ENCODE measurements at regions not wholly inside any gene's neighbourhood (a gene's known extent, or its start where the extent isn't known, plus 50 kb on each side); places are given as distances from the start of the nearest gene placed in this dataset.
"Not testable (repeated sequence)": the region's sequence is repeated elsewhere in the genome, so short reads cannot be mapped to it uniquely, and the experiment has no call there.

DNA sequence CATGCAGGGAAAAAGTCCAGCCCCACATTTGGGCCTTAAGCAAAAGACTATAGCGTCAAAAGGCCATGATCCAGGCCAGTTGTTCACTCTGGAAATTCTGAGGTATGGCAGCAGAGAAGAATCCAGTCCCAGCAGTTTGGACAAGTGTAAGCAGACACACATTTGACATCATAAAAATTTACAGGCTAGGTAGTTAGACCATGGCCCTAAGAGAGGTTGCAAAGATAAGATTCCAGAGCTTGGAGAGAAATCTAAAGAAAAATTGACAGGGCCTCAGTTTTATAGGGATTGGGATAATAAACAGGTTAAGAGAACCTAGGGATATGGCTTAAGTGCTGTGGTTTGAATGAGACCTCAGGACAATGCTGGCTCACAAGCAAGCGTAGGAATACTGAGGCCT, 884.4 kb upstream of the SORCS1 start:
- ATAC-seq (ENCODE audit: low read depth) (no peak), DNase-seq (no peak)
- Mint-ChIP-seq H3K4me1 (no peaks in the 10 kb centered on the region), H3K4me3 (no peak overlapping the region), H3K27ac (no peak overlapping the region), H3K36me3 (ENCODE audit: low read depth) (no peaks in the 10 kb centered on the region), H3K9me3 (peaks cover 1% of the 10 kb centered on the region), H3K27me3 (no peaks in the 10 kb centered on the region)
- ChIA-PET POLR2A (no interaction called here), CTCF (no interaction called here)
- intact Hi-C loops (cut with micrococcal nuclease) = no loop called here
- TF ChIP-seq, protein P1, sequence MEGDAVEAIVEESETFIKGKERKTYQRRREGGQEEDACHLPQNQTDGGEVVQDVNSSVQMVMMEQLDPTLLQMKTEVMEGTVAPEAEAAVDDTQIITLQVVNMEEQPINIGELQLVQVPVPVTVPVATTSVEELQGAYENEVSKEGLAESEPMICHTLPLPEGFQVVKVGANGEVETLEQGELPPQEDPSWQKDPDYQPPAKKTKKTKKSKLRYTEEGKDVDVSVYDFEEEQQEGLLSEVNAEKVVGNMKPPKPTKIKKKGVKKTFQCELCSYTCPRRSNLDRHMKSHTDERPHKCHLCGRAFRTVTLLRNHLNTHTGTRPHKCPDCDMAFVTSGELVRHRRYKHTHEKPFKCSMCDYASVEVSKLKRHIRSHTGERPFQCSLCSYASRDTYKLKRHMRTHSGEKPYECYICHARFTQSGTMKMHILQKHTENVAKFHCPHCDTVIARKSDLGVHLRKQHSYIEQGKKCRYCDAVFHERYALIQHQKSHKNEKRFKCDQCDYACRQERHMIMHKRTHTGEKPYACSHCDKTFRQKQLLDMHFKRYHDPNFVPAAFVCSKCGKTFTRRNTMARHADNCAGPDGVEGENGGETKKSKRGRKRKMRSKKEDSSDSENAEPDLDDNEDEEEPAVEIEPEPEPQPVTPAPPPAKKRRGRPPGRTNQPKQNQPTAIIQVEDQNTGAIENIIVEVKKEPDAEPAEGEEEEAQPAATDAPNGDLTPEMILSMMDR (IDR thresholded peaks at IDR 0.05) = no peak

- H3K4me1 Mint-ChIP-seq = no peaks in the 10 kb centered on the region
- ATAC-seq (ENCODE audit: low read depth) (no peak), DNase-seq (no peak)
- H3K4me3 Mint-ChIP-seq = no peak overlapping the region
- ChIA-PET CTCF (no interaction called here), POLR2A (no interaction called here)
- no peak overlapping the region for H3K27ac Mint-ChIP-seq
- TF ChIP-seq, protein P1 (IDR thresholded peaks at IDR 0.05) = no peak
- peaks cover 9% of the 10 kb centered on the region for H3K9me3 Mint-ChIP-seq
- intact Hi-C loops (cut with micrococcal nuclease) = no loop called here
- H3K36me3 Mint-ChIP-seq (ENCODE audit: low read depth) = no peaks in the 10 kb centered on the region
- H3K27me3 Mint-ChIP-seq = no peaks in the 10 kb centered on the region
Measured at GRCh38 chr10:108039821-108040584, 875.5 kb upstream of the SORCS1 start.

DNA sequence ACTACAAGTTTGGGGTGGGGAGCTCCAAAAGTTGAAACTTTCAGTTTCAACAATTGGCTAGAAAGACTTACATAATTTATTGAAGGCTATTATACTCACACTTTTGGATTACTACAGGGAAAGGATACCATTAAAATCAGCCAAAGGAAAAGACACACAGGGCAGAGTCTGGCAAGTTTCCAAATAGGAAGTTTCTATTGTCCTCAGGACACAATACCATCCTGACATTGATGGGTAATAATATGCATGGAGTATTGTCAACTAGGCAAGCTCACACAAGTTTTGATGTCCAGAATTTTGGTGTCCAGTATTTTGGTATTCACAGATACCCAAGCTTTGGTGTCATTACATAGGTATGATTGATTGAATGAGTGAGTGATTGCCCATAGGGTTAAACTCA, 872.6 kb upstream of the SORCS1 start:
- ChIA-PET CTCF (no interaction called here), POLR2A (no interaction called here)
- ATAC-seq (ENCODE audit: low read depth) (no peak), DNase-seq (no peak)
- Mint-ChIP-seq H3K4me1 (no peaks in the 10 kb centered on the region), H3K27me3 (no peaks in the 10 kb centered on the region), H3K27ac (no peak overlapping the region), H3K36me3 (ENCODE audit: low read depth) (no peaks in the 10 kb centered on the region), H3K4me3 (no peak overlapping the region), H3K9me3 (peaks cover 9% of the 10 kb centered on the region)
- intact Hi-C loops (cut with micrococcal nuclease) = no loop called here
- TF ChIP-seq, protein P1 (IDR thresholded peaks at IDR 0.05) = no peak

DNA sequence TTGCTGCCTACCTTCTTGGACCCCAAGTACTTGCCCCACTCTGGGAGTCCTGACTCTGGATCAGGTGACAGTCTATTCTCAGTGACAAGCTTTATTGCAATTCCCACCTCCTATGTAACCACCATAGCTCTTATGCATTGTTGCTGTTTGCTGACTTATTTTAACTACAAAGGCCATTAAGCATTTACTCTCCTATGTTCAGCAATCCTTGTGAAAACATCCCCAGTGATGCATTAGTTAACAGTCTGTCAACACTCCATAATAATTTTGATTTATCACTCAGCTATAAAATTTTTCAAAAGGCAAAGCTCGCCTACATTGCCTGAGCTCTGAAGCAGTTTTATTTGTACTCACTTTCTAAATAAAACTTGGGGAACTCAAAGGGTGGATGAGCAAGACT, 871.8 kb upstream of the SORCS1 start:
- ChIA-PET CTCF (no interaction called here), POLR2A (no interaction called here)
- ATAC-seq (ENCODE audit: low read depth) = no peak
- Mint-ChIP-seq H3K4me1 (no peaks in the 10 kb centered on the region), H3K27ac (no peak overlapping the region), H3K27me3 (no peaks in the 10 kb centered on the region), H3K4me3 (no peak overlapping the region), H3K36me3 (ENCODE audit: low read depth) (no peaks in the 10 kb centered on the region), H3K9me3 (peaks cover 8% of the 10 kb centered on the region)
- TF ChIP-seq, protein P1 (IDR thresholded peaks at IDR 0.05) = no peak
- intact Hi-C loops (cut with micrococcal nuclease) = no loop called here
- no peak for DNase-seq

DNA sequence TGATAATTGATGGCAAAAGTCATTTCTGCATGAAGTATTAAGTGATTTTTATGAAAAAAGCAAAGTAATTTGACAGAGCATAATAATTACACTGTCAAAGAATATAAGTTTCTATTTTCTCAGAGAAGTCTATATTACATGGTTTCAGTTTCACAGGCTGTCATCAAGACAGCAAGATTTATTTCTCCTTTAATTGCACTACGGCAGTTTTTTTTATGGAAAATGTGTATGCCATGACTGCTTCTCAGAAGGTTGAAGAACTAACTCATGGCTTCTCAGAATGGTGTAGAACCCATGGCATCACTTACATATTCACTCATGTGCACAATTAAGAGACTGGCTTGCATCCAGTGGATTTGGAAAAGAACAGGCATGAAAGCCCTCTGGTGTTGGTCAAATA, 870.3 kb upstream of the SORCS1 start:
- ATAC-seq (ENCODE audit: low read depth) (no peak), DNase-seq (no peak)
- no peaks in the 10 kb centered on the region for H3K36me3 Mint-ChIP-seq (ENCODE audit: low read depth)
- no peaks in the 10 kb centered on the region for H3K27me3 Mint-ChIP-seq
- peaks cover 6% of the 10 kb centered on the region for H3K9me3 Mint-ChIP-seq
- intact Hi-C loops (cut with micrococcal nuclease) = no loop called here
- ChIA-PET CTCF (no interaction called here), POLR2A (no interaction called here)
- TF ChIP-seq, protein P1 (IDR thresholded peaks at IDR 0.05) = no peak
- no peaks in the 10 kb centered on the region for H3K4me1 Mint-ChIP-seq
- no peak overlapping the region for H3K4me3 Mint-ChIP-seq
- H3K27ac Mint-ChIP-seq = no peak overlapping the region

DNA sequence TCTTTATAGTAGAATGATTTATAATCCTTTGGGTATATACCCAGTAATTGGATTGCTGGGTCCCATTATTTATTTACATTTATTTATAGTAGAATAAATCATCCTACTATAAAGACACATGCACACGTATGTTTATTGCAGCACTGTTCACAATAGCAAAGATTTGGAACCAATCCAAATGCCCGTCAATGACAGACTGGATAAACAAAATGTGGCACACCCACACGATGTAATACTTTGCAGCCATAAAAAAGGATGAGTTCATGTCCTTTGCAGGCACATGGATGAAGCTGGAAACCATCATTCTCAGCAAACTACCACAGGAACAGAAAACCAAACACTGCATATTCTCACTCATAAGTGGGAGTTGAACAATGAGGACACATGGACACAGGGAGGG, 869.0 kb upstream of the SORCS1 start:
- H3K4me3 Mint-ChIP-seq; intact Hi-C loops (cut with micrococcal nuclease); H3K9me3 Mint-ChIP-seq: not testable (repeated sequence)

More for the DNA sequence above, 869.0 kb upstream of the SORCS1 start:
- ATAC-seq (ENCODE audit: low read depth); H3K27ac Mint-ChIP-seq; POLR2A ChIA-PET; H3K36me3 Mint-ChIP-seq (ENCODE audit: low read depth); H3K4me1 Mint-ChIP-seq; DNase-seq; H3K27me3 Mint-ChIP-seq; CTCF ChIA-PET: not testable (repeated sequence)
